ENCODE measurements at regions not wholly inside any gene's neighbourhood (a gene's known extent, or its start where the extent isn't known, plus 50 kb on each side); places are given as distances from the start of the nearest gene placed in this dataset.

DNA sequence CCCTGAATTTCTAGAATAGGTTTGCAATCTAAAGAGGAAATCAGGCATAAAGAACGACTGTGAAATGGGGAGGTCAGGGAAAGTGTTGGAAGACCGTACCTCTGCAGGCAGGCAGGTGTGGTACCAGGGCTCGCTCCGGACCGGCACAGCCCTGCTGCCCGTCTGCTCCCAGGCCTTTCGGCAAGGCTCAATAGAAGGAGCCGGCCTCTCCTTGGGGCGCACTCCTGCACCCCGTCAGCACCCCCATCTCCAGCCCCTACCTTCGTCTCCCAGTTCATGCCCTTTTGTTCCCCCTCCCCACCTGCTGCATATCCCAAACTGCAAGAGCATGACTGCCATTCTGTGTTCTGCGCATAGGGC lies 139.8 kb upstream of the SOX1 start:
- ATAC-seq, result no peak

- ATAC-seq, result no peak
Measured at GRCh38 chr13:111929036-111929616, 137.8 kb upstream of the SOX1 start.

- no peak for ATAC-seq
Measured at GRCh38 chr13:111936267-111936925, 130.6 kb upstream of the SOX1 start.

DNA sequence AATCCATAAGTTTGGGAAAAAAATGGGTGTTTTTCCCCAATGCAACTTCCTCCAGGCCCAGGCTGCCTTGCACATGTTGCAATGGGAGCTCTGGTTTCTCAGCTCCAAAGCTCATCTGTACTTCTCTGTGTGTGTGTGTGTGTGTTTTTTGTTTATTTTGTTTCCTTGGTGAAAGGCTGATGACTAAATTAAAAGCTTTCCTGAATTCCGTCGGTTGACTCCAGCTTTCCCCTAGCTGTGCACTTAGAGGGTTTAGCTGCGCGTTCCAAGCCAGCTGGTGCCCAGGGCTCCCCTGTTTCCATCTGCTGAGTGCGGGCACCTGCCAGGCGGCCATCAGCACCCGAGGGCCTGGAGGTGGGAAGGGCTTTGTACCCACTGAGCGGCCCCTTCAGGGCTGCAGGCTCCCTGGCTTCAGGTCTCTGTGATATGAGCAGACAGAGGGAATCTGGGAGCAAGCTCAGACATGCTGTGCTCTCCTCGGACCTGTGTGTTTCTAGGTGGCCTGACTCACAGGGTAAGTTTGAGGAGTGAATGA lies 129.1 kb upstream of the SOX1 start:
- peak; percentile 88 for ATAC-seq

DNA sequence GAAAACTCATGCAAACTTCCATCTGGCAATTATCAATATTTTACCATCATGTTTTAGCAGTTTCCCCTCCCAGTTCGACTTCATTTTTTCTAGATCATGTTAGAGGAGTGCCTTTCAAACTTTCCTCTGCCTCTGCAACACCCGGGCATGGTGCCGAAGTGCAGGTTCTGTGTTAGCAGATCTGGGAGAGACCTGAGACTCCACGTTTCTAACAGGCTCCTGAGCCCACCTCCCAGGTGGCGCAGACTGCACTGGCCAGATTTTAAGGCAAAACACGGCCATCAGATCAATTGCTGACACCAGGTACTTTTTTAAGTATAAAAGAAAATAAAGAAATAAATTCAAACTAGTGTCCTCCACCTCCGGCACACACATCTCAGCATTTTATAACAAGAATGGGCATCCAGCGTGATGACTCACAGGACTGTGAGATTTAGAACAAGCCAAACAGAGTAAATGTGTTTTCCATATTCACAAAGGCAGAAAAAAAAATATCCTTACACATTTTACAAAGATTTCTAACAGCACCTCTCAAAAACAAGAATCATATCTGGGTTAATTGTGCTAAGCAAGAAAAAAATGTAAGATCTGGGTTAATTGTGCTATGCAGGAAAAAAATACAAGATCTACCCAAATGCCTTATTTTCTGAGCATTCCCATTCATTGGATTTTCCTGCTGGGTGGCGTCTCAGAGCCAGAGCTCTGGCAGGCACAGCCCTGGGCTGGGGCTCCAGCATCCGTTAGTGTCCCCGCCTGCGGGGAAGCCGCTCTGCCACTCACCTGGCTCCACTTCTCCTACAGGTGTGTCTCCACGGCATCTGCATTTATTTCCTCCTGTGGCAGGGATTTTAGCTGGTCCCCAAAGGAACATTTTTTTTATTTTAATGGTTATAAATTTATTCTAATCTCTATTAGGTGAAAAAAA lies 127.9 kb upstream of the SOX1 start:
- no peak for ATAC-seq

DNA sequence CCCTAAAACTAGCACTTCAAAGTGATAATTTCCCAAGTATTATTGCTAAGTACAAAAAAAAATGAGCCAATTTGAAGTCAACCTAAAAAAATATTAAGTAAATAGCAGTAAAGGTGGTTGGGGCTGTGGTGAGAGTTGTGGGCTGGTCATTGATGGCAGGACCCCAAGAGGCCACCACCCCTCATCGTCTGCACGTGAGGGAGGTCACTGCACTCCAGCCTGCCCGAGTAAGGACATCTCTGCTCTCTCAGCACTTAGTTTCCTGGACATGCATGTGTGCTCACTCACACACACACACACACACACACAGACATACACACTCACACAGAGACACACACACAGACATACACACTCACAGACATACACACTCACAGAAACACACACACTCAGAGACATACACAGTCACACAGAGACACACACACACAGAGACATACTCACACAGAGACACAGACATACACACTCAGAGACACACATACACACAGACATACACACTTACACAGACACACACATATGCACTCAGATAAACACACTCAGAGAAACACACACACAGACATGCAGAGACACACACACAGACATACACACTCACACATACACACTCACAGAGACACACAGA lies 127.2 kb upstream of the SOX1 start:
- no peak for ATAC-seq

GRCh38 chr13:111940892-111941291 lies 126.1 kb upstream of the SOX1 start:
- no peak for ATAC-seq

- ATAC-seq, result no peak
Measured at GRCh38 chr13:111941845-111942447, 125.0 kb upstream of the SOX1 start.

DNA sequence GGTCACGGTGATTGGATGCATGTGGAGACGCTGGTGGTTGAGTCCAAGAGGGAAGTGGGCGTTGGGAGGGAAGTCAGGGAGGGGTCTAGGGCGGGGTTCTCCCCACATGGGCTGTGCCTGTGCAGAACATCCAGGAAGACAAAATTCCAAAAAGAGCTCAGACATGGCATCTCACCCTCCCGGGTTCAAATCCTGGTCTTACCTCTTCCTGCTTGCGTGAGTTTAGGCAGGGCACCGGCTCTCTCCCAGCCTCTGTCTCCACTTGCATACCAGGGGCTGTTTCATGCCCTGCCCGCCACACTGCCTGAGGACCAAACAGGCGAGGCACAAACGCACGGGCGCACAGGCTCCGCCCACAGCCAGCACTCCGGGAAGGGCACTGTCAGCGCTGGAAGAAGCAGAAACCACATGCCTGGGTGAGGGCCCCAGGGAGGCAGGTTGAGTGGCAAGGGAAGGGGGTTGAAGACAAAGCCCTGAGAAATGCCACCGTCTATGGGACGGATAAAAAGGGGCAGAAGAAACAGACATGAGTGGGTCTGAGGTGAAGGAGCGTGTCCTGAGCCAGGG lies 123.6 kb upstream of the SOX1 start:
- no peak for ATAC-seq

GRCh38 chr13:111944171-111944583 lies 122.8 kb upstream of the SOX1 start:
- peak; percentile 18 for ATAC-seq

DNA sequence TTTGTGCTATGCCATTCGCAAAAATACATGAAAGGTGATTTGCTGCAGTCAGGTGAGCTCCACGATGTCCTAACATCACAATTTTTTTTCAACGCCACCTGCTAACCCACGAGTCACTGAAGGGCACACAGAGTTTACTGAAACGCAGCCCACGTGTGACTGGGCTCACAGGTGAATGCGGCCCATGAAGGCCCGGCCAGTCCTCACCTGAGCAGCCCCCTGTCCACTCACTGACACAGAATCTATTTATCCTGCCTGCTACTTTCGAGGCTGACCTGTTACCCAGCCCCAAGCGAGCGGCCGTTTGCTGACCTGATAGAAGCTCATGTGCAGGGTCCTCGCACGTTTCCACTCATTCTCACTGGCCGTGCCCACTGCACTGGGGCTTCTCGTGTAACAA lies 121.9 kb upstream of the SOX1 start:
- no peak for ATAC-seq

- ATAC-seq, result no peak
Measured at GRCh38 chr13:111946214-111946613, 120.7 kb upstream of the SOX1 start.

- ATAC-seq, result peak; percentile 25
Measured at GRCh38 chr13:111947026-111947810, 119.7 kb upstream of the SOX1 start.

- no peak for ATAC-seq
Measured at GRCh38 chr13:111947876-111948275, 119.1 kb upstream of the SOX1 start.

GRCh38 chr13:111948281-111948680 lies 118.7 kb upstream of the SOX1 start:
- ATAC-seq, result no peak

DNA sequence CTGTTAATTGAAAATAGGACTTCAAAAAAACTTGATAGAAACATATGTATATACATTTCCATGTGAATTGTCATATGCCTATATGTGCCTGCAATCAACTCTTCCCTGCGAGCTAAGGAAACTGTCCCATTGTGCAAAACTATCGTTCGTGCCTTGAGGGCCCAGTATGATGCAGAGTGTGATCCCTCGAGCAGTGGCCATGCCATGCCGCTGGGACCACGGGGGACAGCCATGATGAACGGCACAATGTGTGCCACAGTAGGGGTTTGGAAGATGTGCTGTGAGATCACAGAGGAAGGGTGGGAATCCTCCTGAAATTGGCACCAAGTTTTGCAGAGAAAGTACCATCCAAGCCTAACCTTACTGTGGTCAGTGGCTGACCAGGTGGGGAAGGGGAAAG lies 118.1 kb upstream of the SOX1 start:
- ATAC-seq, result no peak

DNA sequence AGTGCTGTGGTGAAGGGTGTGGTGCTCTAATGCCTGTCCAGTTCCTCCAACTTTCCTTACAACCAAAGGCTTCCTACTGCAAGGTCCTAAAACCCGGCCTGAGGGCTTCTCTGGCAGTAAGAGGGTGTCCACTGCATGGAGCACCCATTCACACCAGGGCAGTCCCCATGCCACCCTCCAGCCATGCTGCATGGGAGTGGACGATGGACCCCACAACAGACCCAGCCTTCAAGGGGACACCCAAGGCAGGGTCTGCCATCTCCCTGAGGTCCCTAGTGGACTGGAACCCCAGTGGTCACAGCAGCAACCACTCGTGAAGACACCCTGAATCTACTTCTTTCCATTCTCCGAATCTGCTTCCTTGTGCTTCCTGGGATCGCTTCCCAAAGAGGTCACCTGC lies 117.6 kb upstream of the SOX1 start:
- no peak for ATAC-seq

DNA sequence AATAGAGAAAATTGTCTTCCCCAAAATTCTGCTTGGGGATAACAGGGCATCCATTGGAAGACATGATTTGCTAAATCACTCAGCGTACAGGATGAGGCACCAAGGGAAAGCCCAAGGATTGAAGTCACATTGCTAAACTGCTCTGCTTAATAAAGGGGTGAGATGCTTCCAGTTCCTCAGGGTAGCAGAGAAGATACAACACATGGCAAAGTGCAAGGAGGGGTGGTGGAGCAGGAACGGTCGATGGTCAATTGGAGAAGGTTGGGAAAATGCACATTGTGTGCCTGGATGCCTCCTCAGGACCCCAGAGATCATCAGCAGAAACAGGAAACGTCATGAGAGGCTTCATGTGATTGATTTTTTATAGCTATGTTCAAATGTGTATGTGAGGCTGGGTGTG lies 116.3 kb upstream of the SOX1 start:
- no peak for ATAC-seq

GRCh38 chr13:111952032-111952431 lies 114.9 kb upstream of the SOX1 start:
- no peak for ATAC-seq

- no peak for ATAC-seq
Measured at GRCh38 chr13:111952814-111953213, 114.1 kb upstream of the SOX1 start.

- no peak for ATAC-seq
Measured at GRCh38 chr13:111953546-111954178, 113.3 kb upstream of the SOX1 start.
